ENCODE measurements at regions not wholly inside any gene's neighbourhood (a gene's known extent, or its start where the extent isn't known, plus 50 kb on each side); places are given as distances from the start of the nearest gene placed in this dataset.
"Not testable (repeated sequence)": the region's sequence is repeated elsewhere in the genome, so short reads cannot be mapped to it uniquely, and the experiment has no call there.

DNA sequence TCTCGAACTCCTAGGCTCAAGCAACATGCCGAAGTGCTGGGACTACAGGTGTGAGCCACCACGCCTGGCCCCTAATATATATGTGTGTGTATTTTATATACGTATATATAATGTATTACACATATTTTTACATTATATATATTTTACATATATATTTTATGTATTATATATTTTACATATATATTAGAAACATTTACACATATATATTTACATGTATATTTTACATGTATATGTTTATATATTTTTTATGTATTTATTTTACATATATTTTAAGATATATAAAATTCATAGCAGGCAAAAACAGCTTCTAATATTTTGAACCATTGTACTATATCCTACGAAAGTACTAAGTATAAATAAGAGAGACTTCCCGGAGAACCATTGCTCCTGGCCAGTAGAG lies 455.1 kb downstream of the XYLT1 start:
- no peak for DNase-seq

- no peak for DNase-seq
Observed at GRCh38 chr16:17017442-17017841, 453.3 kb downstream of the XYLT1 start.

DNA sequence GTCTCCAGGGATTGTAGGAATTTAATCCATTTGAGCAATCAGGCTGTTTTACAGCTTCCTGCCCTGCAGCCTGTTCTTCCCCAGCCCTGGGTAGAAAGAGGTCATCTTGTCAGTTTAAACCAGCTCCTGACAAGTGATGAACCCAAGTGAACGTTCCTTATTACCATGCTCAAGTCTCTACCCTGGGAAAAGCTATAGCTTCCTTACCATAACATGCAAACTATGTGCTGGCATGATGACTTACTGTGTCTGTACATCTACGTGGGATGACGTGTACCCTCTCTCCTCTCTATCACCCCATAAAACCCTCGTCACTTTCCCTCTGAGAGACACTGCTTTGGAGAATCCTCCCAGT lies 452.2 kb downstream of the XYLT1 start:
- no peak for DNase-seq

GRCh38 chr16:17019366-17019765 lies 451.4 kb downstream of the XYLT1 start:
- DNase-seq, result no peak

DNA sequence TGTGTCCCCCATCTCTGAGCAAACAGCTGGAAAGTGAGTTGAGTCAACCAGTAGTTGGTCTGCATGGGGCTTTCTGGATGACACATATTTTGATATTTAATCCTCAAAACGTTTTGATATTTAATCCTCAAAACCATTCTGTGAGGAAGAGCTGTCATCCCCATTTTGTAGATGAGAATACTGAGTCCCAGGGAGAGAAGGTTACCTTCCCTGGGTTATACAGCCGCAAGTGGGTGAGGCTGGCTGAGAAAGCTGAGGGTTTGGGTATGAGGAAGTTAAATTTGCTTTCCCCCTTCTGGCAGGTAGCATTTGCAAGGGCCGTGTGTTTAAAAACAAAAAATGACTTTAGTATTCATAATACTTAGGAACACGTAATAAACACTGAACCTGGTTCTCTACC lies 447.2 kb downstream of the XYLT1 start:
- no peak for DNase-seq

- DNase-seq, result no peak
Observed at GRCh38 chr16:17024514-17024913, 446.2 kb downstream of the XYLT1 start.

GRCh38 chr16:17026600-17027242 lies 444.0 kb downstream of the XYLT1 start:
- no peak for DNase-seq

DNA sequence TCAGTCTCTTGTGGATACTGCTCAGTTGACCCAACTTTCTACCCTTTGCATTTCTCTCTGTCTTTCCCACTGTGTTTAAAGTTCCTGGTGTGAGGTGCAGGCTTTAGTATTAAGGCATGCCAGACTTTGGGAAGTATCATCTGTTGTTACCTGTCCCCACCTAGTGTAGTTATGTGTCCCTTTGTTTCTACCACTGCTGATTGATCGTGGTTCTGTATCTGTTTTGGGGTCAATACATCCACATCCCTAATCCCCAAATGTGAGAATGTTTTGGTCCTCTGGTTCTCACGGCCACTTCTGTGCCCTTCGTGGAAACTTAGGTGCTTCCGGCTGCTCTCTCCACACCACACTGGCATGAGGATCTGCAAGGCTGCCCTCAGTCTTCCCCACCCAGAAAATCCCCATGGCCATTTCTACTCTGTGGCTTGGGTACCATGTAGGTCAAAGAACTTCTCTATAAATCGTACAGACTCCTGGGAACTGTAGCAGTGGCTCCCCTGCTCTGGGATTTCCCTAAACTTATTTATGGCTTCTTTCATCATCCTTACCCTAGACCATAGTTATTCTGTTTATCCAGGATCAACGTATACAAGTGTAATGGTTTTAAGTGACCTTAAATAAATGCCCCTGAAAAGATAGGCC lies 443.2 kb downstream of the XYLT1 start:
- DNase-seq, result no peak

GRCh38 chr16:17029602-17030350 lies 441.0 kb downstream of the XYLT1 start:
- DNase-seq, result no peak

GRCh38 chr16:17031484-17032268 lies 439.1 kb downstream of the XYLT1 start:
- no peak for DNase-seq

DNA sequence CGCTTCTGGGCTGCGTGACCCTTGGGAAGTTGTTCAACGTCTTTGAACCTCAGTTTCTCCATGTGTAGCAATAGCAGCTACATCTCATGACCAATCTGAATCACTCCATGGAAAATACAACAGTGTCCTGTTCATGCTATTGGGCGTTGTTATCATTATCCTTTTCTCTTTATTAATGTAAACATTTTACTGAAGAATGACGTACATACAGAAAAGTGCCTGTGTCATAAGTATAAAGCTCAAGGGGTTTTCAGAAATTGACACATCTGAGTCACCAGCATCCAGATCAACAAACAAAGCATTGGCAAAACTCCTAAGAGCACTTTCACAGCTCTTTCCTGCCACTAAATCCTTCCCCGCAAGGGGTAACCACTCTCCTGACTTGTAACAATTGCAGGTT lies 438.4 kb downstream of the XYLT1 start:
- no peak for DNase-seq

DNA sequence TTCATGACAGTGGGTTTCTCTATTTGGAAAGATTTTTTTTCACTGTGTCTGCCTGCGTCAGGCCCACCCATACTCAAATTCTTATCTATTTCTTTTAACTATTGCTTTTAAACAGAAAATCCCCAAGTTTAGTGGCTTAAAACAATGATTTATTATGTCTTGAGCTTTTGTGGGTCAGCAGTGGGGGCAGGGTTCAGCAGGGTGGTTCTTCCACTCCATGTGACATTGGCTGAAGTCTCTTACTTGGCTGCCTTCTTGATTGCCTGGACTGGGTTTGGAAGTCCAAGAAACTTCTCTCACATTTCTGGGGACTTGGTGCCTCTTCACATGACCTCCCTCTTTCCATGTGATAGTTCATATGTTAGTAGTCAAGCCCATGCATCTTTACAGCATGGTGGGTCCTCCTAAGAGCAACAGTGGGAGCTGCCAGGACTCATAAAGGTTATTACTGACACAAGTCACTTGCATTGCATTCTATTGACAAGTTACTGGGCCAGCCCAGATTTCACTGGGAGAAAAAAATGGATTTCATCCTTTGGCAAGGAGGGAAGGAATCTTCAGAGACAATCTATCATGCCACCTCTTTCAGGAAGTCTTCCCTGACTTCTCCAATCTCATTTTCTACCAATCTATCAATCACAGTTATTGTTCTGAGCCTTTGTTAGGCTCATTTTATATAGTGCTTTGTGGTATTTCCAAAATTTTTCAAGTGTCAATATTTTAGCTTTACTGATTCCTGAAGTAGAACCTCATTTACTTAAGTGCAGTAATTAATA lies 436.1 kb downstream of the XYLT1 start:
- DNase-seq, result no peak

DNA sequence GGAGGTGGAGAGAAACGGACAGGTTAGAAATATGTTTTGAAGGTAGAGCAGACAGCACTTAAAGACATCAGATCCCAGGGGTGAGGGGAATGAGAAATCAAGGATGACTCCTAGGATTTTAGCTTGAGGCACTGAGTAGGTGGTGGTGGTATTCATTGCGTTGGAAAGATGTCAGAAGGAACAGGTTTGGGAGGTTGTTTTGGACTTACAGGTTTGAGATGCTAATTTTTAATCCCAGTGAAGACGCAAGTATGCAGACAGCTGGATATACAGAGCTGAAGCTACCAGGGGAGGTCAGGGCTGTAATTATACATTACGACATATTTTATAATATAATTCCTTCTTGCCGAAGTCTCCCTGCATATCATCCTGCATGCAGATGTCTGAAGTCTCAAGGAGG lies 433.3 kb downstream of the XYLT1 start:
- DNase-seq, result no peak

- no peak for DNase-seq
Observed at GRCh38 chr16:17038415-17038814, 432.3 kb downstream of the XYLT1 start.

DNA sequence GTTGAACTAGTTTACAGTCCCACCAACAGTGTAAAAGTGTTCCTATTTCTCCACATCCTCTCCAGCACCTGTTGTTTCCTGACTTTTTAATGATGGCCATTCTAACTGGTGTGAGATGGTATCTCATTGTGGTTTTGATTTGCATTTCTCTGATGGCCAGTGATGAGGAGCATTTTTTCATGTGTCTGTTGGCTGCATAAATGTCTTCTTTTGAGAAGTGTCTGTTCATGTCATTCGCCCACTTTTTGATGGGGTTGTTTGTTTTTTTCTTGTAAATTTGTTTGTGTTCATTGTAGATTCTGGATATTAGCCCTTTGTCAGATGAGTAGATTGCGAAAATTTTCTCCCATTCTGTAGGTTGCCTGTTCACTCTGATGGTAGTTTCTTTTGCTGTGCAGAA lies 421.7 kb downstream of the XYLT1 start:
- not testable (repeated sequence) for DNase-seq

GRCh38 chr16:17050468-17050867 lies 420.3 kb downstream of the XYLT1 start:
- no peak for DNase-seq

Data from right forelimb (tissue), 1 donor.